Breast epithelium (tissue), 4 donors: ENCODE measurements at regions not wholly inside any gene's neighbourhood (a gene's known extent, or its start where the extent isn't known, plus 50 kb on each side); places are given as distances from the start of the nearest gene placed in this dataset.
A peak's percentile ranks its signal among the peaks of the same experiment; 100 is the strongest.

ENCODE experiments used
- DNase-seq, 2 donors: peaks; one replicate each; pipeline ENCODE4 v3.0.0-alpha.2; 2019; ENCODE audit warnings: low spot score in 2 of 2
- H3K27ac ChIP-seq, 2 donors: fragments of 200-600 bp; sonication (generic) in 1 of 2; one replicate each; pipeline ENCODE4 v1.5.1; 2016 to 2019; ENCODE audit warnings: mild to moderate bottlenecking in 1 of 2
- H3K27me3 ChIP-seq, 2 donors: fragments of 200-600 bp; sonication (generic) in 1 of 2; one replicate each; pipeline versions ENCODE4 v1.5.1 to v1.6.0; 2017 to 2019; ENCODE audit warnings: control low read depth in 1 of 2, mild to moderate bottlenecking in 1 of 2
- H3K36me3 ChIP-seq: fragments of 200-600 bp; one replicate; pipeline ENCODE4 v1.5.1; 2019
- H3K4me1 ChIP-seq, 2 donors: fragments of 200-600 bp; sonication (generic); one replicate each; pipeline ENCODE4 v1.5.1; 2016 to 2019; ENCODE audit warnings: control low read depth in 1 of 2
- H3K4me3 ChIP-seq, 3 donors: fragments of 200-600 bp; sonication (generic); 1 replicate in 2 of 3; 2 replicates in 1 of 3; pipeline ENCODE4 v1.5.1; 2016 to 2019; ENCODE audit warnings: mild to moderate bottlenecking in 3 of 3, moderate library complexity in 2 of 3
- H3K9me3 ChIP-seq, 2 donors: fragments of 200-600 bp; sonication (generic) in 1 of 2; one replicate each; pipeline ENCODE4 v1.5.1; 2016 to 2019; ENCODE audit warnings: control low read depth in 1 of 2
- POLR2A ChIP-seq: fragments of 450-650 bp; IDR thresholded peaks from one replicate; pipeline ENCODE4 v1.6.1; 2016; ENCODE audit warnings: antibody characterized with exemption, mild to moderate bottlenecking, moderate library complexity
- POLR2AphosphoS5 ChIP-seq, 3 donors: sonication (generic); formaldehyde crosslinking; IDR thresholded peaks; one replicate each; pipeline ENCODE4 v1.6.1; 2017; ENCODE audit warnings: antibody characterized with exemption in 3 of 3
- intact Hi-C: fragments of 100-400 bp; cut with DNase I; formaldehyde crosslinking; loops from one replicate; pipeline ENCODE4 v1.15.1; 2023; ENCODE audit warnings: low total_unique reads
- TF ChIP-seq, protein P1 (sequence below), 3 donors: fragments of 450-650 bp; IDR thresholded peaks; one replicate each; pipeline ENCODE4 v1.5.1; 2016 to 2017; ENCODE audit warnings: antibody characterized with exemption in 3 of 3, mild to moderate bottlenecking in 3 of 3, moderate library complexity in 3 of 3

DNA sequence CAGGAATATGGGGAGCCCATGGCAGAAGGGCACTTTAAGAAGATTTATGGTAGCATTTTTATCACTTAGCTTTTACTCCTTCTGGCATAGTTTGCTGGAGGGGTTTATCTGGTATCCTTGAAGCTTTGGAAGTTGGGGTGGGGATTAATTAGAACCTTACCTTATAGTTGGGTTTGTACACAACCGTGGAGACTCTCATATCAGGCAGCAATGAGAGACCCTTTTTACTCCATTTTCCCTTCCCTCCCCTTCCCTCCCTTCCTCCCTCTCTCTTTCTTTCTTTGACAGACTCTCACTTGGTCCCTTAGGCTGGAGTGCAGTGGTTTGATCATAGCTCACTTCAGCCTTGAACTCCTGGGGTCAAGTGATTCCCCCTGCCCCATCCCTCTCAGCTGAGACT, 465.8 kb upstream of the PODXL start:
- Histone ChIP-seq H3K9me3 (no peaks in the 10 kb centered on the region), H3K27ac (no peak overlapping the region), H3K4me1 (no peaks in the 10 kb centered on the region), H3K36me3 (no peaks in the 10 kb centered on the region), H3K27me3 (no peaks in the 10 kb centered on the region), H3K4me3 (no peak overlapping the region)
- TF ChIP-seq POLR2AphosphoS5 (IDR thresholded peaks at IDR 0.05): no peak
- TF ChIP-seq, protein P1, sequence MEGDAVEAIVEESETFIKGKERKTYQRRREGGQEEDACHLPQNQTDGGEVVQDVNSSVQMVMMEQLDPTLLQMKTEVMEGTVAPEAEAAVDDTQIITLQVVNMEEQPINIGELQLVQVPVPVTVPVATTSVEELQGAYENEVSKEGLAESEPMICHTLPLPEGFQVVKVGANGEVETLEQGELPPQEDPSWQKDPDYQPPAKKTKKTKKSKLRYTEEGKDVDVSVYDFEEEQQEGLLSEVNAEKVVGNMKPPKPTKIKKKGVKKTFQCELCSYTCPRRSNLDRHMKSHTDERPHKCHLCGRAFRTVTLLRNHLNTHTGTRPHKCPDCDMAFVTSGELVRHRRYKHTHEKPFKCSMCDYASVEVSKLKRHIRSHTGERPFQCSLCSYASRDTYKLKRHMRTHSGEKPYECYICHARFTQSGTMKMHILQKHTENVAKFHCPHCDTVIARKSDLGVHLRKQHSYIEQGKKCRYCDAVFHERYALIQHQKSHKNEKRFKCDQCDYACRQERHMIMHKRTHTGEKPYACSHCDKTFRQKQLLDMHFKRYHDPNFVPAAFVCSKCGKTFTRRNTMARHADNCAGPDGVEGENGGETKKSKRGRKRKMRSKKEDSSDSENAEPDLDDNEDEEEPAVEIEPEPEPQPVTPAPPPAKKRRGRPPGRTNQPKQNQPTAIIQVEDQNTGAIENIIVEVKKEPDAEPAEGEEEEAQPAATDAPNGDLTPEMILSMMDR (IDR thresholded peaks at IDR 0.05): no peak
- TF ChIP-seq POLR2A: no peak
- intact Hi-C loops: no loop called here
- no peak for DNase-seq

DNA sequence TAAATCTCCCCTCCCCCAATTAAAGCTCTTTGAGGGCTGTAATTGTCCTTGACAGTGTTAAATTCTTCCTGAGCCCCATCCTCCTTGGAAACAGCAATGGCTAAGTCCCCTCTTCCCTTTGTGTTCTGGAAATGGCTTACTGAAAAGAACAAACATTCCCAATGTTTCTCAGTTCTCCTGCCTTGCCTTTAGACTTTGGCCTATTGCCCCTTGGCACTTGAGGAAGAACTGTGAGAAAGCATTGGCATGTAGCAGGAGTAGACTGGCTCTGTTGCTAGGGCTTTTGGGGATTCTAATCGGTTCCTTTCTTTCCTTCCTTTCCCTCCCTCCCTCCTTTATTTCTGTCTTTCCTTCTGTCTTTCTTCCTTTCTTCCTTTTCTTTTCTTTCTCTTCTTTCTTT, 463.3 kb upstream of the PODXL start:
- no peaks in the 10 kb centered on the region for H3K27me3 ChIP-seq
- no peaks in the 10 kb centered on the region for H3K36me3 ChIP-seq
- intact Hi-C loops: no loop called here
- no peaks in the 10 kb centered on the region for H3K4me1 ChIP-seq
- no peak overlapping the region for H3K27ac ChIP-seq
- TF ChIP-seq, protein P1 (IDR thresholded peaks at IDR 0.05): no peak
- no peak for TF ChIP-seq POLR2A
- no peak for TF ChIP-seq POLR2AphosphoS5 (IDR thresholded peaks at IDR 0.05)
- DNase-seq: no peak
- no peaks in the 10 kb centered on the region for H3K9me3 ChIP-seq
- no peak overlapping the region for H3K4me3 ChIP-seq

DNA sequence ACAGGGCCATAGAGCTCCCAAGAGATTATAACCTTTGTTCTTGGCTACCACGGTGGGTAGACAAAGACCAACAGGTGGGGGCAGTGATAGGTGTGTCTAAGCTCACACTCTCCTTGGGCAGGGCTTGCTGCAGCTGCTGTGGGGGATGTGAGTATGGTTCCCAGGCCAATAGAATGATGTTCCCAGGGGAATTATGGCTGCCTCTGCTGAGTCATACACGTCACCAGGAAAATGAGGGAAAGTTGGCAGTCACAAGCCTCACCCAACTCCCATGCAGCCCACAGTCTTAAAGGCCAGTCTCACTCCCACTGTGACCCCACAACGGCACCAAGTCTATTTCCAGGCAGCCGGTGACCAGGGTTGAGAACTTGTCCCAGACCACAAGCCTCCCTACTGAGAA, 453.4 kb upstream of the PODXL start:
- TF ChIP-seq, protein P1 (IDR thresholded peaks at IDR 0.05): no peak
- TF ChIP-seq POLR2A (no peak), POLR2AphosphoS5 (IDR thresholded peaks at IDR 0.05) (no peak)
- Histone ChIP-seq H3K4me1 (no peaks in the 10 kb centered on the region), H3K4me3 (no peak overlapping the region), H3K9me3 (peaks cover 4 to 24% of the 10 kb centered on the region in 2 donors), H3K27ac (no peak overlapping the region), H3K27me3 (no peaks in the 10 kb centered on the region), H3K36me3 (peaks cover 7% of the 10 kb centered on the region)
- DNase-seq: no peak
- intact Hi-C loops: loop anchor here (5.0 kb wide), 1 partner anchor 142 kb away; no protein-coding TSS in a partner anchor

DNA sequence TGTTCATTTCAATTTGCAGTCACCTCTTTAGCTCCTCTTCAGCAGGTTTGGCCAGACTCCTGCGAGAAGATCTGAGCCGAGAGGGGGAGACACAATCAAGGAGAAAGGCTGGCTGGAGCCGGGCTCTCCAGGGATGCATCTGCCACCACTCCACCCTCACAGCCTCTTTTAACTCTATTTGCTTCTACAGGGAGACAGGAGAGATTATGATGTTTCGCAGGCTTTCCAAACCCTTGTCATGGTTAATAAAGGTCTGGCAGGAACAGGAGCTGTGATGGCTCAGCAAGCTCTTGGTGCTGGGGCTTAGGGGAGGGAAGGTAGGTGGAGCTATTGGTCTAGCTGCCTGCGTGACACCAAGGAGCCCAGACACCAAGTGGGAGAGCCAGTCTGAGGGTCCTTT, 448.1 kb upstream of the PODXL start:
- no peak for TF ChIP-seq POLR2A
- TF ChIP-seq, protein P1 (IDR thresholded peaks at IDR 0.05): peak in 1 of 3 donors; percentile 24
- Histone ChIP-seq H3K27me3 (no peaks in the 10 kb centered on the region), H3K36me3 (no peaks in the 10 kb centered on the region), H3K4me1 (no peaks in the 10 kb centered on the region), H3K4me3 (no peak overlapping the region), H3K27ac (no peak overlapping the region), H3K9me3 (peaks cover 4 to 9% of the 10 kb centered on the region in 2 donors)
- intact Hi-C loops: no loop called here
- DNase-seq: no peak

DNA sequence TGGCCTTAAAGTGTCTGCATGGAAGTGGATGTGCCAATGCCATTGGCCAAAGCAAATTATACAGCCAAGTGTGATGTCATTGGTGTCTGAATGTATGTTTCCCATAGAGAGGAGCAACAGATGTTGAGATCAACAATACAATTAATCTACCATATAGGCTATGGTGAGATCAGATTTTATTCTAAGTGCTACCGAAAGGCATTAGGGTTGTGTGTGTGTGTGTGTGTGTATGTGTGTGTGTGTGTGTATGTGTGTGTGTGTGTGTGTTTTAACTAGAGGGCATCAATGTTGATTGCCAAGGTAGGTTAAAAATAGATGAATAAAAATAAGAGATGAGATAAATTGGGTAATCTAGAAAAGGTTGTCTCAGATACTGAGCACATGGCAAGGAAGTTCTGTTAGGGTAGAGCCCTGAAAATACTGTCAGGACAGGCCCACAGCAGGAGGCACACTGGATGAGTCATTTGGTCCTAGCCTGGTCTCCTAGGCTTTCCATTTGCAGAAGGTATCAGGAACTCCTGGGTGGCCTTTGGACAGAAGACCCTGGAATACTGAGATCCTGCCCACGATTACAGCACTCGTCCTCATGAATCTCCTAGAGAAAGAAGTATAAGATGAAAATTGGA, 446.0 kb upstream of the PODXL start:
- Histone ChIP-seq H3K27me3 (no peaks in the 10 kb centered on the region), H3K4me1 (no peaks in the 10 kb centered on the region), H3K9me3 (no peaks in the 10 kb centered on the region), H3K36me3 (no peaks in the 10 kb centered on the region), H3K27ac (no peak overlapping the region), H3K4me3 (no peak overlapping the region)
- intact Hi-C loops: no loop called here
- DNase-seq: no peak
- TF ChIP-seq POLR2AphosphoS5 (IDR thresholded peaks at IDR 0.05) (no peak), POLR2A (no peak)
- TF ChIP-seq, protein P1 (IDR thresholded peaks at IDR 0.05): no peak
